COLO668 (cell line): ENCODE measurements at regions not wholly inside any gene's neighbourhood (a gene's known extent, or its start where the extent isn't known, plus 50 kb on each side); places are given as distances from the start of the nearest gene placed in this dataset.
"Not testable (repeated sequence)": the region's sequence is repeated elsewhere in the genome, so short reads cannot be mapped to it uniquely, and the experiment has no call there.

Experiments
- DNase-seq: peaks from one replicate; lab custom pipeline; 2025; ENCODE audit not compliant: unreplicated experiment; lab: John Stamatoyannopoulos, UW

DNA sequence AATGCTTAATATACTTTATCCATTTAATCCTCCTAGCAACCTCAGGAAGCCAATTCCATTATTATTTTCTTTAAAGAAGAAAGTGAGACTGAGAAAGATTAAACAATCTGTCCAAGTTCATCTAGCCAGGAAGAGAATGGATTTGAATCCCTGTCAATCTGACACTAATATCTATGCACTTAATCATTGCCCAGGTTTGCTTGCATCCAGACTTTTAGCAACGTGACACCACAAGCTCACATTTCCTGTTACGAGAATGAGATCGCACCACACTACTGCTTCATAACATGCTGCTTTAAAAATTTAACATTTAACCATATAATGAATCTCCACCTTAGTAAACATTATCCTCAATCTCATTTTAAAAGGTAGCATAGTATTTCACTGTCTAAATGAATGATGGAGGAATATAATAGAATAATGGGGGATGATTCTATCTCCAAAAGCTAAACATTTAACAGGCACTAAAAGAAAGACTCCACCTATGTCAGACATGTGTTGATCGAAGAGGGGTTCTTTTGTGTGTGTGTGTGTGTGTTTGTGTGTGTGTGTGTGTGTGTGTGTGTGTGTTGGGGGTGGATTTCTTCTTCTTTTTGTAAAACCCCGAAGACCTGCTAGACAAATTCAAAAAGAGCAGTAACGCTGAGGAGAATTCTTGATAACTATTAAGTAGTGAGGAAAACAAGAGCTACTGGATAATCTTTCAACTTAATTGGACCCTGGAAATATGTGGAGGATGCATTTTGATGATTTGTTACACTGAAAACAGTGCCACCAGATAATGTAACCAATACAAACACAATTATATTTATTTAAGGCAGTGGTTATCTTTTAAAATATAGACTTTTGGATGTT, 138.7 kb upstream of the NR3C1 start:
- DNase-seq, result no peak

DNA sequence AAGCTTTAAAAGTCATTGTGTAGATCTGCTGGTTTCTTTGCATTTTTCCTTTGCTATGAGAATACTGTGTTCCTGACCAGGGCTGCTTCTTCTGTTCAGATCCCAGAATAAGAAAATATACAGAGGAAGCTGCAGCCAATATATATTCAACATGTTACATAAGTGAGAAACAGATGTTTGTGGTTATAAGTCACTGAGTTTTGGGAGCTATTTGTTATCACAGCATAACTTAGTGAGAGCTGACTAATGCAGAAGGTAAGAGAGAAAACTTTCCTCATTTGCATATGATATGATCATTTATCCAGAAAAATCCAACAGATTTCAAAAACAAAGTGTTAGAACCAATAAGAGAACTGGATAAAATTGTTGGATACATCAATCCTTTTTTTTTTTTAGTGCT, 136.3 kb upstream of the NR3C1 start:
- DNase-seq, result no peak

GRCh38 chr5:143537056-143537455, 133.6 kb upstream of the NR3C1 start:
- DNase-seq, result no peak

GRCh38 chr5:143536364-143536763, 132.9 kb upstream of the NR3C1 start:
- no peak for DNase-seq

- no peak for DNase-seq
Measured at GRCh38 chr5:143534761-143535154, 131.3 kb upstream of the NR3C1 start.

DNA sequence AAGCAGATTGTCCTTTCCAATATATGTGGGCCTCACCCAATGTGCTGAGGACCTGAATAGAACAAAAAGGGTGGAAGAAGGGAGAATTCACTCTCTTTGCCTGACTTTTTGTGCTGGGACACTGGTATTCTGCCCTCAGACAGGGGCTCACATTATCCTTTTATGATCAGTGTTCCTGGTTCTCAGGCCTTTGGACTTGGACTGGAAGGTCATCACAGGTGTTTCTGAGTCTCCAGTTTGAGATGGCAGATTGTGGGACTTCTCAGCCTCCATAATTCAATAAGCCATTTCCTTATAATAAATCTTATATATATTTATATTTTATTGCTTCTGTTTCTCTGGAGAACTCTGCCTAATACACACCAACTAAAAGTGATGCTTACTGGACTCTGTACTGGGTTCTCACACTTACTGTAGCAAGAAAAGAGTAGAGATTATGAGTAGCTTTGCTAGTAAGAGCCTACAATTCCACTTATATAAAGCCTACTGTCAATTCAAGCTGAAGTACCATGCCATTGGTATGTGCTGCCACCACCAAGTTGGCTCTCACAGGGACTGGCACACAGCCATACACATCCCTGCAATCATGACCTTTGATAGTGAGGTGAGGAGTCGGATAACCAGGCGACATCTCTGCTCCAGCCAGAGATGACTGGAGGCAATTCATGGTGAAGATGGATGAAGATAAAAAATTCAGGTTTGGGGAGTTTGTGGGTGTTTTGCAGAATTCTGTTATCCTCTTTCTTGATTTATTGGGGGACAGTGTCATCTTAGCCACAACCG, 130.7 kb upstream of the NR3C1 start:
- peak; percentile 3 for DNase-seq

DNA sequence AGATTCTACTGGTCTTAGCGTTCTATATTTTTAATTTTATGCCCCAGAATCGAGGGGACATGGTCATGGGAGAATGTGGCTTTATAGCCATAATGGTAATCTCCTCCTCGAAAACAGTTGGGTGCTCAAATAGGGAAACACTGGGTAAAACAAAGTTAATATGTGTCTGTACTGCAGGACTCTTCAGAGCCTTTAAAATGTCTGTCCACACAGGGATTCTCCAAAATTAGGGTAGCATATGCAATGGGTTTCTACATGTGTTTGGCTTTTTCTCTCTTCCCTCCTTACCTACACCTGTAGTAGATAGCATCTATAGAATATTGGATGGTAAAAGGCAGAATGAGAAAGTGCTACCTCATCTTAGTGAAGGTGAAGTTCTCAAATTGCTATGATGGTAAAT, 130.0 kb upstream of the NR3C1 start:
- no peak for DNase-seq

DNA sequence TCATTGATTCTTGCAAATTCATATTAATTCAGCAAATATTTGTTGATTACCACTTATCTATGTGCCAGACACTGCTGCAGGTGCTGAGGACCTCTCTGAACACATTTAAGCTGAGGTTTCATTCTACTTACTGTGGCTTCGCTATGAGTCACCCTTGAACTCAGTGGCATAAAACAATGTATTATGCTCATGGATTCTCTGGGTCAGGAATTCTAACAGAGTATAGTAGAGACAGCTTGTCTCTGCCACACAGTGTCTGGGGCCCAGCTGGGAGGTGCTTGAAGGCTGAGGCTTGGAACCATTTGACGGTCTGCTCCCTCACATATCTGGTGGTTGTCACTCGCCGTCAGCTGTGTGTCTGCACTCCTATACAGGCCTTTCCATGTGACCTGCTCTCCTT, 124.3 kb upstream of the NR3C1 start:
- no peak for DNase-seq

DNA sequence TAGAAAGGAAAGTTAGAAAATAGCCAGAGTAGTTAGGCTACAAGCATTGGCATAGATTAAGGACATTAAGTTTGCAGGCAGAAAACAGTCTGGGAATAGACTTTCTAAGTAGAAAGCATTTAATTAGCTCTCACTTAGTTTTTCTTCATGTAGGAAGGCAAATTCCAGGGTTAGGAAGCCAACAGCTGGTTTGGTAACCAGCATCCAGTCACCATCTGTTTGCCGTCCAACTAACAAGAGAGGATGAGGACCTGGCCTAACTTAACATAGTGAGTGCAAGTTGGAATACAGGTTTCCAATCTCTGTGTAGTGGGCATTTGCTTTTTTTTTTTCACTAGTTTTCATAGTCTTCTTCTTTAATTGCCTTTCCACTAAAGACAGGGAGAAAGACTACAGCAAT, 121.7 kb upstream of the NR3C1 start:
- DNase-seq, result no peak

DNA sequence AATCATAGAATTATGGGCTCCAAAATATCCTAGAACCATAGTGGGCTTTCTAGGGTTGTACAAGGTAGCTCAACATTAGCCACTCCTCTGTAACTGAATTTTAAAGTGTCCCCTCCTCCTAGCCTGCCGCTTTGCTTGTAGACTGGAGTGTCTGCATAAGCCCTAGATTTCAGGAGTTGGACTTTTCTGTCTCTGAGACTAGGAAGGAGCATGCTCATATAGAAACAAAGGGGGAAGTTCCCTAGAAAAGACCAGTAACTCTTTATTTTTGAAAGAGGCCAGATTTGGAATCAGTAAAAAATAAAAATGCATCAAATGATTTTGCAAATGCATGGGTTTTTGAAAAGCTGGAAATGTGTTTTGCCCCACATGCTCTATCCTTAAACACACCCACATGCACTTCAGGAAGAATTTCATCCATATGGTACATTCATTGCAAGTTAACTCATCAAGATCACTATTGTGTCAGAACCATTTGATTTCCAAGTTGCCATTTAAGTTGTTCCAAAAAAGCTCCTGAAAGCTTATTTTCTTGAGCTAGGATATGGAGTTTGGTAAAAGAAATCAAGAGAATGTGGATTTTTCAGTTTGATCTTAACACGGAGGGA, 121.0 kb upstream of the NR3C1 start:
- DNase-seq, result no peak

DNA sequence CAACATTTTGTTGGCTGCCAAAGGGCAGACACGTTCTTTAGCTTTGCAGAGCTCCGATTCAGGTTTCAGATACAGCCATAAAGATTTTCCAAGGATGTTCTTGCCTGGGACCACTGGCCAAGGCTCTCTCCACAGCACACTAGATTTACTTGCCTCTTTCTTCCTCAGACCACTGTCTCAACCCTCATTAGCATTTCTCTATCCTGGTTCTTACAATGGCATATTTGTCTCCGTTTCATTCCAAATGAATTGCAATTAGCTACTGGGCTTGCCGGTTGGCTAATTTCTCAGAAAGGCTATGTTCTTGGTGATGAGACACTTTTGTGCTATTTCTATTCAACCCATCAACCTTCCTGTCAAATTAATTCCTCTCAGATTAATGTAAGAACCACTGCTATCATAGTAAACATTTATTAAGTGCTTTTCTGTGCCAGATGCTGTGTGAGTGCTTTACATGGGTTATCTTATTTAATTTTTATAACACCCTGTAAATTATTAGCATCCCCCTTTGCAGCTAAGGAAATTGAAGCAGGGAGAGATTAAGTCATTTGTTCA, 118.4 kb upstream of the NR3C1 start:
- DNase-seq, result no peak

DNA sequence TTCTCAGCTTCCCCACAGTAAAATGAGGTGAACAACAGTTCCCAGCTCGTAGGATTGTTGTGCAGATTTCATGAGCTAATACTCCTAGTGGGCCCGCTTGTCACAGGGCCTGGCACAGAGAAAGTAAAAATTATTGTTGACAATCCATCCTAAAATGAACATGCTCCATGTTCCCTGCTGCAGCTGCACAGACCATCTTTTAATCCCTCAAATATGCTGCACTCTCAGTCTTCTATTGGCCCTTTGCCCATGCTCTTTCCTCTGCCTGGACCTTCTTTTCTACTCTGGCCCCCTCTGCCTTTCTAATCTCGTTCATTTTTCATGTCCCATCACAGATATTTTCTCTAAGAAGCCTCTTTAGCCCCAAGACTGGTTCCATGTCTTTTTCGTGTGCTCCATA, 117.7 kb upstream of the NR3C1 start:
- DNase-seq, result no peak

GRCh38 chr5:143519215-143519614, 115.7 kb upstream of the NR3C1 start:
- not testable (repeated sequence) for DNase-seq

- DNase-seq, result not testable (repeated sequence)
Measured at GRCh38 chr5:143517824-143518223, 114.3 kb upstream of the NR3C1 start.

DNA sequence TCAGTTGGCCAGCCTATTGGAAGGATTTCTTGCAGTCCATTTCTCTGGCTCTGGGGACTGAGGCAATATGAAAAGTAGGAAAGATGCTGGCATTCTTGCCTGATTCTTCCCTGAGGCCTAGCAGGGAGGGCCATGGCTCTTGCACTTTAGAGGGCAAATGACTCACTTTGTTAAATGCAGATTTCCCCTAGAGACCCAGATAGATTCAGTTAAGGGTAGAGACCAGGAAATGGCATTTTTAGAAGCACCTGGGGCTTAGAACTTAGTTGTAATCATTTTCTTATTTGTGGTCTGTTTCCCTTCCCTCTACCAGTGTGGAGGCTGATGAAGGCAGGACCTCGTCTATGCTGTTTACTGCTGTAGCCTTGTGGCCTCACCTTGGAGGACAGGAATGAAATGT, 112.8 kb upstream of the NR3C1 start:
- DNase-seq, result no peak

DNA sequence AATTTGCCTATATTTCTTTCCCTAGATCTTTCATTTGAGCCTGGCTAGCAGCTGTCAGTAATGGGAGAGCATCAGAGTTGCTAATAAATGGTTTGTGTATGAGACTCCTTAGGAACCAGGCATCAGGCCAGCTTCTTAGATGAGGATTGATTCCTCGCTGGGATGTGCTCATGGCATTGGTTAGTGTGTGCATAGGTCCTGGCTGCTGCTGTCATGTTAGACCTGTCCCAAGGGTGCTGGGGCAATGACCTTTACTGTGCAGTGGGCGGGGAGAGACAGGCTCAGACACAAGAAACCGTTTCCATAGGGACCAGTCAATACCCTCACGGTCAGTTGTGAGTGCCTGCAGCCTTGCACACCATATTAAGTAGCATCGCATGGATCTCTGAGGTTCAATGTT, 112.3 kb upstream of the NR3C1 start:
- no peak for DNase-seq

DNA sequence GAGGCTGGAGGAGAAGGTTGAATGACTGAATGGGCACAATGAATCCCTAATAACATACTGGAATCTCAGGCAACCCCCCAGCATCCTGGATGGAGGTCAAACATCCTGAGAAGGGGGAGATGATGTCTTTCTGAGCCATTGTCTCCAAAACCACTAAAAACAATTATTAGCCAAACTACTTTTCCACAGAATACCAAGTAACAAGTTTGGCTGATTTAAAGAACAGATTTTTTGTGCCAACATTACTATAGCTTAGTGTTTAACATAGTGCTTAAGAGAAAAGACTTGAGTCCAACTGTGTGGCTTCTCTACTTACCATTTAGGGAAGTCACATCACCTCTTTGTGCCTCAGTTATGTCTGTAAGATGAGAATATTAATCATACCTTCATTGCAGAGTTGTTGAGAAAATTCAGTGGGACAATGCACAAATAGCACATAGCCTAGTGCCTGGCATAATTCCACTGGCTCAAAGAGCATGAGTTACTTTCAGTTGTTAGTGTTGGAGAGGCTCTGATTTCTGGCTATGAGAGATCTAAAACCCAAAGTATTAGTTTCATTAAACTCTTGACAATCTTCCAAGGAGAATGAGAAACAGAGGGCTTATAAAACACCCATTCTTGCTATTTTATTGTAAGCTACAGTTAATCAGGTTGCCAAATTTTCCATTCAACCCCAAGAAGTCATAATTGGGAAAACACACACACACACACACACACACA, 111.3 kb upstream of the NR3C1 start:
- no peak for DNase-seq

DNA sequence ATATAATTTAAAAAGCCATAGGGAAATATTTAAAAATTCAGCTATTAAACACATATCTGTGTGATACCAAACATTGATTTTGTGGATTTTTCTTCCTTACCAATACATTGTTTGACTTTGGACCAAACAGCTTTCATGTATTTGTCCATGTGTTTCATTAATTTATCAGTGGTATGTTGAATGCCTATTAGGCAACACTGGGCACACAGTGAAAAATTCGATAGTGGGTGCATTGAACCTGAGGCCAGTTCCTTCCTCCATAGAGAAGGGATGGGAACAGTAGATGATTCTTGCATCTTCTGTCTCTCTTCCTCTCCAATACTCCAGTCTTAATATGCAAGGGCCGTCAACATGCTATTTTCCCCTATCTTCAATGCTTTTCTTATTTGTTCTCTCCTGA, 110.2 kb upstream of the NR3C1 start:
- DNase-seq, result no peak

- DNase-seq, result no peak
Measured at GRCh38 chr5:143511736-143512135, 108.2 kb upstream of the NR3C1 start.

DNA sequence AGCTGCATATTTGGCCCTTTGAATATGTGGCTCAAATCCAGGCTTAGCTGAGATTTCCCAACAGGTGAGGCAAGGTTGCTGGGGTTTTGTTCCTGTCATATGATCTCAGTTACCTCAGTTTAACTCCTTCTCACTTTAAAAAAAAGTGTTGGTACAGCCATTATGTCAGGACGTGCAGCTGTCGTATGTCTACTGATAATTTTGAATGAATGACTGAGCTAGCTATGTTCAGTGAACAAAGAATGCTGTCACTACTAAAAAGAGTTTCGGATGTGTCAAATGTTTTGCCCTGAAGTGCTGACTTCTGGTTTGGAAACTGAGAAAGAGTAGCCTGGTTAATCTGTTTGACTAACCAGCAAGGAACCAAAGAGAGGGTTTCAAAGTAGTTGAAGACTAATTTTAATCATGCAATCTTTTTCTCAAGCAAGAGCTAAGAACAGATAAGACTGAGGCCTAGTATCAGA, 106.3 kb upstream of the NR3C1 start:
- DNase-seq, result no peak
